ENCODE measurements at regions not wholly inside any gene's neighbourhood (a gene's known extent, or its start where the extent isn't known, plus 50 kb on each side); places are given as distances from the start of the nearest gene placed in this dataset.
A peak's percentile ranks its signal among the peaks of the same experiment; 100 is the strongest.

DNA sequence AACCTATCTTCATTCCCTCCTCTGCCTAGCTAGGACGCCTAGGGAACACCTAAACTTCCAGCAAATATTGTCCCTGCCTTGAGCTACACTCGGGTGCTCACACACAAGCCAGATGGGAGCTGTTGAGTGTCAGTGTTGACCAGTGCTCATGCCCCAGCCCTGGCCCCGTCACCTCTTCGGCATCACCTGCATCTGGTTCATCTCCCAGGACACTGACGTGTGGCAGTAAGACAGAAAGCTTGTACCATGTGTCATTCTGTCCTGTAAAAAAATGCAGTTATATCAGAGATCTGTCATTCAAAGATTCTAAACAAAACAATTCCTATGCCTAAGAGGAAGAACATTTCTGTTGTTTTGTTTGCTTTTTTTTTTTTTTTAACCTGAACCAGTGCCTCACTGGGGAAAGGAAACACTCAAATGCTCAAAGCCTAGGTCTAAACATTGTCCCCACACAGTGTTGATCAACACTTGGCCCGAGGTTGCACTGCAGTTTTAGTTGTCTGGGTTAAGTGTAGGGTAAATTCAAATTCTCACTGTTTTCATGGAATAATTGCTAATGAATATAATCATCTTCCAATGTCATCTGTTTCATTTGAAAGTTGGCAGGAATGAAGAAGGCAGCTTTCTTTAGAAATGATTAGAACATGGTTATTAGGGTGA is 102.7 kb upstream of the SASH1 start:
- TF ChIP-seq JUND (IDR thresholded peaks at IDR 0.05; ENCODE audit: low read depth) = no peak

DNA sequence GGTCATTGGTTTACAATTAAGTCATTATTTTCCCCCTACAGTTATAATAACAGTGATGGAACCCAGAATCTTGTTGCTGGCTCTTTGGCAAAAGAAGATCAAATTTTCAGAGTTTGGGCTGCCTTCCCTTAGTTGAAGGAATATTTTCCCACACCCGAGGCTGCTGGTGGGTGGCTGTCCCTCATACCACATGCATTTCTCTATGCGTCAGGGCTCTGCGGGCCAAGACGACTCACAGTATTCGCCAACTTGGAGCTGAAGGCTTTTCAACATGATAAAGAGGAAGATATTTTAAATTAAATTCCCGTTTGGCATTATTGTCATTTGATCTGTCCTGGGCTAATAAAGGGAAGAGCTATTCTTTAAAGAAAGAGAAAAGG is 102.2 kb upstream of the SASH1 start:
- no peak for TF ChIP-seq JUND (IDR thresholded peaks at IDR 0.05; ENCODE audit: low read depth)
- DNase-seq (ENCODE audit: low read depth in 1 of 2, low spot score in 1 of 2) = no peak
- in situ Hi-C loops (cut with HindIII; ENCODE audit: low pct_unique_long_range_greater_than_20kb, low sequenced_read_pairs) = no loop called here

More for the DNA sequence above, 102.7 kb upstream of the SASH1 start:
- DNase-seq (ENCODE audit: low read depth in 1 of 2, low spot score in 1 of 2) = peak in 1 of 2 experiments; percentile 35
- in situ Hi-C loops (cut with HindIII; ENCODE audit: low pct_unique_long_range_greater_than_20kb, low sequenced_read_pairs) = no loop called here

GRCh38 chr6:148240861-148241477 is 101.7 kb upstream of the SASH1 start:
- DNase-seq (ENCODE audit: low read depth in 1 of 2, low spot score in 1 of 2) = peak in 1 of 2 experiments; percentile 6
- in situ Hi-C loops (cut with HindIII; ENCODE audit: low pct_unique_long_range_greater_than_20kb, low sequenced_read_pairs) = no loop called here
- TF ChIP-seq JUND (IDR thresholded peaks at IDR 0.05; ENCODE audit: low read depth) = no peak

DNA sequence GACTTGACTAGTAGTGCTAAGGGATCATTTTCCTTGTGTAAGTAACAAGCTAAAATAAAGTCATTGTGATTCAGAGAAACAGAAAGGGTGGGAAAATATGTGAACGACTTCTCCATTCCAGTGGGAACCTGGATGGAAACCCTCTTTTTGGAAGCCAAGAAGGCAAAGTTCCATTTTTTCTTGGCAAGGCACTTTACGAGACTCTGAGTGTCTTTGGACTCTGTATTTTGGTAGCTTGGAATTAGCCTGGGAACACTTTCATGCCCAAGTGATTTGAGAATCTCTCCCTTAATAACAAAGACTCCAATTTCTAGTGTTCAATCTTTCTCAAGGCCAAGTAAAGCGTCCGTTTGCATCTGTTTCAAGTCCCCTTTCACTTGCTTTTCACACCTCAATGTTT is 100.5 kb upstream of the SASH1 start:
- in situ Hi-C loops (cut with HindIII; ENCODE audit: low pct_unique_long_range_greater_than_20kb, low sequenced_read_pairs) = no loop called here
- DNase-seq (ENCODE audit: low read depth in 1 of 2, low spot score in 1 of 2) = no peak
- no peak for TF ChIP-seq JUND (IDR thresholded peaks at IDR 0.05; ENCODE audit: low read depth)

DNA sequence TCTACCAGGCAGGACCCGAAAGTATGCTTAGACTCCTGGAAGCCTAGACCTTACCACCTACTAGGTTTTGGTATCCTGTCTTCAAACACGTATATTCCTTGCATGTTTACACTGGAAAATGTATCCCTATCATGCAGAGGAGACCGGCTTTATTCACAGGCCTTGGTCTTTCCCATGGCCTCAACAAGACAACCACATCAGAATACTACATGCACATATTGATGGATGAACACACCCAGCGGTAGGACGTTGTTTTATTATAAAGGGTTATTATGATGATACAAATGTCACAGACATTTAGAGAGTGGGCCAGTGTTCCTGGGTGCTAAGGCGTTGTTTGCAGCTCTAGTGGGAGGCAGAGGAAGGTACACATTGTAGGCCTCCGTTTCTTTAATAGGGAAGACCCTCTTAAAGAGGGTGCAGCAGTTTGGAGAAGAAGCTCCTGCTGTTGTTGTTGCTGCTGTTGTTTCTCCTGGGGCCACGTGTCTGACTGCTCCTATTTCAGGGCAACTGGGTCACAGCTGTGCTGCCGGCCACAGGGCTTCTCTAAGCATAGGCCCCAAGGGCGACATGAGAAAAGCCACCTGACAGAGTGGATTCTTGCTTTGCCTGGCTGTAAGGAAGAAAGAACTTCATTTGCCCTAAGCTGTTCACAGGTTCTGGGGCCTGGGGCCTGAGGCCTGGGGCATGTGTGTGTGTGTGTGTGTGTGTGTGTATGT is 98.3 kb upstream of the SASH1 start:
- in situ Hi-C loops (cut with HindIII; ENCODE audit: low pct_unique_long_range_greater_than_20kb, low sequenced_read_pairs) = no loop called here
- no peak for DNase-seq (ENCODE audit: low read depth in 1 of 2, low spot score in 1 of 2)
- TF ChIP-seq JUND (IDR thresholded peaks at IDR 0.05; ENCODE audit: low read depth) = no peak

DNA sequence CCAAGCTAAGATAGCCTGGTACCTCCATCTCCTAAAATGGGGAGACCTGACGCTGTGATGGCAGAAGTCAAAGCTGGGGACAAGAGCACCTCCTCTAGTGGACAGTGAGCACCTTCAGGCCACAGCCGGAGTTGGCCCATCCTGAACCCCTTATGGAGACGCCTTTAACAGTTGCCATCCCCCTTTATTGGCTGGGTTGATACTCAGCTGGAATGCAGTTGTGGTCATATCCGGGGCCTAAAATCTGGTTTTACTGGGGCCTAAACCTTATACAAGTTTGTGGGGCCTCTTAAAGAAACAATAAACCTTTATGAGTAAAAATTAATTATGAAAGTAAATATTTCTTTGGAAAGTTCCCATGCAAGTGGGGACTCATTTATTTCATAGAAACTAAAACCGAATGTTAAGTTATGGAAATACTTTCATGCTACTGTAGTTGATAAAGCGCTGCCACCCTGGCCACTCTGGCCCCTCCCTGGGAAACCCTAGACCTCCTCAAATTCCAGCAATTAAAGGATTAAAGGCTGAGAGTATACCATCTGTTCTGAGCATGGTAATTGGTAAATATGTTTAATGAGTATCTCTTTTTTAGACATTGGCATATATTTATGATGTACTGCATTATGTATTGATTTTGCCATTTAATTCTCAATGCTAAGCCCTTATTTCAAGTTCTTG is 95.1 kb upstream of the SASH1 start:
- DNase-seq (ENCODE audit: low read depth in 1 of 2, low spot score in 1 of 2) = no peak
- TF ChIP-seq JUND (IDR thresholded peaks at IDR 0.05; ENCODE audit: low read depth) = no peak
- in situ Hi-C loops (cut with HindIII; ENCODE audit: low pct_unique_long_range_greater_than_20kb, low sequenced_read_pairs) = no loop called here

DNA sequence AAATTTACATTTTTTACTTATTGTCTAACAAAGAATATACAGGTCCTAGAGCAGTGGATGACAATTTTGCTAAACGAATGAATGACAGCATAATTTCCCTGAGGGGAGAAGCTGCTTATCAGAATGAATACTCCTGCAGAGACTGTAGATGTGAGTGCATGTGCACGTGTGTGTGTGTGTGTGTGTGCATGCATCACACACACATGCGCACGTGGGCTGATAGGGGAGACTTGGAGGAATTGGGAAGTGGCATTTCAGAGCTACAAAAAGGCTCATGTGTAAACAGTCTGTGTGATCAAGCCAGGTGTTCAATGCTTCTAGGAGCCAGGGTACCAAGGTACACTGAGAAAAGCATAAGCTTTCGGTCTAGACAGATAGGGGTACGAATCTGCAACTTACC is 93.5 kb upstream of the SASH1 start:
- in situ Hi-C loops (cut with HindIII; ENCODE audit: low pct_unique_long_range_greater_than_20kb, low sequenced_read_pairs) = no loop called here
- DNase-seq (ENCODE audit: low read depth in 1 of 2, low spot score in 1 of 2) = no peak
- TF ChIP-seq JUND (IDR thresholded peaks at IDR 0.05; ENCODE audit: low read depth) = no peak

- in situ Hi-C loops (cut with HindIII; ENCODE audit: low pct_unique_long_range_greater_than_20kb, low sequenced_read_pairs) = no loop called here
Measured at GRCh38 chr6:148249679-148250375, 92.8 kb upstream of the SASH1 start.

GRCh38 chr6:148250975-148251685 is 91.5 kb upstream of the SASH1 start:
- DNase-seq (ENCODE audit: low read depth in 1 of 2, low spot score in 1 of 2) = peak in 1 of 2 experiments; percentile 69
- TF ChIP-seq JUND (IDR thresholded peaks at IDR 0.05; ENCODE audit: low read depth) = no peak
- in situ Hi-C loops (cut with HindIII; ENCODE audit: low pct_unique_long_range_greater_than_20kb, low sequenced_read_pairs) = no loop called here

More at GRCh38 chr6:148249679-148250375, 92.8 kb upstream of the SASH1 start:
- TF ChIP-seq JUND (IDR thresholded peaks at IDR 0.05; ENCODE audit: low read depth) = no peak
- DNase-seq (ENCODE audit: low read depth in 1 of 2, low spot score in 1 of 2) = no peak

DNA sequence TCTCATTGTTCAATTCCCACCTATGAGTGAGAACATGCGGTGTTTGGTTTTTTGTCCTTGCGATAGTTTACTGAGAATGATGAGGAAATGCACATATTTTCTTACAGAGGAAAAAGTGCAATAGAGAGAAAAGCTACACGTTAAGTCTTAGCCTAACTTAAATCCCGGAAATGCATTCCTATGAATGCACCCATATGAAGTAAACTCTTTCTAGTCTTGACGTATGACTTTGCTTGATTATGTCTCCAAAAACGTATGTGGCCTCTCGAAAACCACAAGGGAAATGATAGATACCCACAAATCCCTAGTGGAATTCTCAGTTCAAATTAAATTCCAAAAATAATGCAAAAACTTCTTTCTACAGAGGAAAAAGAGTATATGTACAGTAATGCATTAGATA is 90.7 kb upstream of the SASH1 start:
- no peak for DNase-seq (ENCODE audit: low read depth in 1 of 2, low spot score in 1 of 2)
- no peak for TF ChIP-seq JUND (IDR thresholded peaks at IDR 0.05; ENCODE audit: low read depth)
- in situ Hi-C loops (cut with HindIII; ENCODE audit: low pct_unique_long_range_greater_than_20kb, low sequenced_read_pairs) = no loop called here

- no peak for TF ChIP-seq JUND (IDR thresholded peaks at IDR 0.05; ENCODE audit: low read depth)
- DNase-seq (ENCODE audit: low read depth in 1 of 2, low spot score in 1 of 2) = peak in 1 of 2 experiments; percentile 88
- in situ Hi-C loops (cut with HindIII; ENCODE audit: low pct_unique_long_range_greater_than_20kb, low sequenced_read_pairs) = no loop called here
Measured at GRCh38 chr6:148257810-148258209, 84.8 kb upstream of the SASH1 start.

DNA sequence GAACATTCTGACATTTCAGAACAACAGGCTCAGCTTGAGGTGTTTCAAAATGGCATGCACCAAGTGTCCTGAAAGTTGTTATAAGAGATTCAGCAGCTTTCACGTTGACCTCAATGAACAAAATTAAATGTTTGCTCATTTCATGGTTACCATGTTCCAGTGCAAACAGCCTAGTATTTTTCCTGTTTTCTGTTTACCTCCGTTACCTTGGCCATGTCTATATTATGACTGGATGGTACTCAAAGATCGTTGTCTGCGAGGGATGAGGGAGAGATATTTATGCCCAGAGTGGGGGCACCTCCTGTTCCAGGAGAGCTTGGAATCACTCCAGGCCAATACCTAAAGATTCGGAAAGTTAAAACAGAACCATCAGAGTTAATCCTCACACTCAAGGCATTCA is 83.8 kb upstream of the SASH1 start:
- TF ChIP-seq JUND (IDR thresholded peaks at IDR 0.05; ENCODE audit: low read depth) = peak; percentile 74
- in situ Hi-C loops (cut with HindIII; ENCODE audit: low pct_unique_long_range_greater_than_20kb, low sequenced_read_pairs) = no loop called here
- DNase-seq (ENCODE audit: low read depth in 1 of 2, low spot score in 1 of 2) = peak in 1 of 2 experiments; percentile 95
